CD4-positive, alpha-beta memory T cell (primary cell): ENCODE measurements at regions not wholly inside any gene's neighbourhood (a gene's known extent, or its start where the extent isn't known, plus 50 kb on each side); places are given as distances from the start of the nearest gene placed in this dataset.

Experiments
- CTCF ChIA-PET: fragments of 350-600 bp; sonication (Branson Sonifier 250); formaldehyde crosslinking; loops from one replicate; lab custom pipeline; 2021; ENCODE audit warnings: inconsistent platforms; ENCODE audit not compliant: partially characterized antibody; lab: Charles Lee
- POLR2A ChIA-PET: fragments of 350-600 bp; sonication (Branson Sonifier 250); formaldehyde crosslinking; loops from one replicate; lab custom pipeline; 2021; ENCODE audit not compliant: partially characterized antibody; lab: Charles Lee
- DNase-seq, 5 donors: peaks; one replicate each; pipeline versions ENCODE4 v3.0.0 to v3.0.0-alpha.2; 2020 to 2022; ENCODE audit warnings: mixed read lengths in 1 of 5
- H3K27ac ChIP-seq: one replicate; pipeline ENCODE4 v1.7.0; 2013; ENCODE audit warnings: low read depth, low read length
- H3K27me3 ChIP-seq: 2 replicates; pipeline ENCODE4 v1.7.0; 2013; ENCODE audit warnings: mild to moderate bottlenecking, low read length, moderate library complexity; ENCODE audit not compliant: insufficient read depth
- H3K36me3 ChIP-seq: 2 replicates; pipeline ENCODE4 v1.7.0; 2013; ENCODE audit warnings: mild to moderate bottlenecking, low read length, moderate library complexity; ENCODE audit not compliant: insufficient read depth
- H3K4me1 ChIP-seq: 2 replicates; pipeline ENCODE4 v1.7.0; 2013; ENCODE audit warnings: mild to moderate bottlenecking, low read length, moderate library complexity; ENCODE audit not compliant: insufficient read depth
- H3K4me3 ChIP-seq, 2 donors: one replicate each; pipeline ENCODE4 v1.7.0; 2013; ENCODE audit warnings: low read length in 2 of 2, mild to moderate bottlenecking in 1 of 2
- H3K9me3 ChIP-seq, 2 donors: one replicate each; pipeline ENCODE4 v1.7.0; 2013; ENCODE audit warnings: low read length in 2 of 2, control low read depth in 1 of 2; ENCODE audit not compliant: control insufficient read depth in 1 of 2
- H3K27ac Mint-ChIP-seq, 7 donors: one replicate each; pipeline ENCODE4 v1.8.0; 2020 to 2021; ENCODE audit warnings: mixed read lengths in 7 of 7, mild to moderate bottlenecking in 6 of 7, inconsistent platforms in 3 of 7, moderate library complexity in 3 of 7
- H3K27me3 Mint-ChIP-seq, 2 donors: one replicate each; pipeline ENCODE4 v1.8.0; 2020 to 2021; ENCODE audit warnings: mixed read lengths in 2 of 2
- H3K36me3 Mint-ChIP-seq, 2 donors: one replicate each; pipeline ENCODE4 v1.8.0; 2020 to 2021; ENCODE audit warnings: mixed read lengths in 2 of 2, inconsistent platforms in 1 of 2, mild to moderate bottlenecking in 1 of 2
- H3K4me1 Mint-ChIP-seq, 4 donors: one replicate each; pipeline ENCODE4 v1.8.0; 2020 to 2021; ENCODE audit warnings: mixed read lengths in 4 of 4, mild to moderate bottlenecking in 1 of 4
- H3K4me3 Mint-ChIP-seq, 8 donors: one replicate each; pipeline ENCODE4 v1.8.0; 2020 to 2021; ENCODE audit warnings: mixed read lengths in 8 of 8, mild to moderate bottlenecking in 7 of 8, moderate library complexity in 6 of 8, inconsistent platforms in 3 of 8
- H3K9me3 Mint-ChIP-seq, 8 donors: one replicate each; pipeline ENCODE4 v1.8.0; 2020 to 2021; ENCODE audit warnings: mixed read lengths in 8 of 8, mild to moderate bottlenecking in 5 of 8, inconsistent platforms in 3 of 8, moderate library complexity in 1 of 8
- intact Hi-C: fragments of 100-400 bp; cut with micrococcal nuclease; formaldehyde crosslinking; loops from one replicate; pipeline ENCODE4 v1.15.1; 2023

DNA sequence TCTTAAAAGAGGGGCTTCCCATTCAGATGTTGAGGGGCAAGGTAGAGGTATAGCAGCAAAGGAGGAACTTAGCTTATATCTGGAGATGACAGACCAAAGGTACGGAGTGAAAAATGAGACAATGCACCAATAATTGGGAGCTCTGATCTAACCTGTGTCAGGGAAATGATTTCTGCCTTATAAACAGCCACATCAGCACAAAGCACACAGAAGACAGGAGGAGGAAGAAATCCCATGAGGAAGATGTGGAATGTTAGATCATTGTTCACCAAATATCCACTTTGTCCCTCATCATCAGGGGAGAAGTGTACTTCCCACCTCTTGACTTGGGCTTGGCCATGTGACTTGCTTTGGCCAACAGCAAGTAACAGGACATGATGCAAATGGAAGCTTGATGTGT is 93.7 kb upstream of the WSCD2 start:
- H3K36me3 ChIP-seq, result no peaks in the 10 kb centered on the region
- no peak overlapping the region for H3K27ac ChIP-seq
- H3K27ac Mint-ChIP-seq, result no peak overlapping the region
- H3K4me3 ChIP-seq, result no peak overlapping the region
- no peak for DNase-seq
- no peaks in the 10 kb centered on the region for H3K27me3 ChIP-seq
- H3K4me1 ChIP-seq, result no peaks in the 10 kb centered on the region
- H3K36me3 Mint-ChIP-seq, result no peaks in the 10 kb centered on the region
- no peaks in the 10 kb centered on the region for H3K4me1 Mint-ChIP-seq
- intact Hi-C loops, result no loop called here
- H3K9me3 Mint-ChIP-seq, result peaks cover 0 to 1% (median 0%) of the 10 kb centered on the region in 8 donors
- H3K9me3 ChIP-seq, result no peaks in the 10 kb centered on the region
- peaks cover 4 to 9% of the 10 kb centered on the region in 2 donors for H3K27me3 Mint-ChIP-seq
- ChIA-PET POLR2A (no interaction called here), CTCF (no interaction called here)
- no peak overlapping the region for H3K4me3 Mint-ChIP-seq

GRCh38 chr12:108037960-108038359 is 91.1 kb upstream of the WSCD2 start:
- intact Hi-C loops, result no loop called here
- Mint-ChIP-seq H3K4me3 (no peak overlapping the region), H3K36me3 (no peaks in the 10 kb centered on the region), H3K27me3 (peaks cover 1 to 3% of the 10 kb centered on the region in 2 donors), H3K9me3 (peaks cover 0 to 4% (median 0%) of the 10 kb centered on the region in 8 donors), H3K4me1 (no peaks in the 10 kb centered on the region), H3K27ac (no peak overlapping the region)
- no peaks in the 10 kb centered on the region for H3K36me3 ChIP-seq
- no peak overlapping the region for H3K27ac ChIP-seq
- no peak overlapping the region for H3K4me3 ChIP-seq
- no peak for DNase-seq
- ChIA-PET POLR2A (interaction anchor here (0.5 kb wide), 1 partner anchor 864 kb away, joined by 4 read pairs; no protein-coding TSS in a partner anchor), CTCF (no interaction called here)
- H3K9me3 ChIP-seq, result no peaks in the 10 kb centered on the region
- H3K4me1 ChIP-seq, result no peaks in the 10 kb centered on the region
- H3K27me3 ChIP-seq, result no peaks in the 10 kb centered on the region

DNA sequence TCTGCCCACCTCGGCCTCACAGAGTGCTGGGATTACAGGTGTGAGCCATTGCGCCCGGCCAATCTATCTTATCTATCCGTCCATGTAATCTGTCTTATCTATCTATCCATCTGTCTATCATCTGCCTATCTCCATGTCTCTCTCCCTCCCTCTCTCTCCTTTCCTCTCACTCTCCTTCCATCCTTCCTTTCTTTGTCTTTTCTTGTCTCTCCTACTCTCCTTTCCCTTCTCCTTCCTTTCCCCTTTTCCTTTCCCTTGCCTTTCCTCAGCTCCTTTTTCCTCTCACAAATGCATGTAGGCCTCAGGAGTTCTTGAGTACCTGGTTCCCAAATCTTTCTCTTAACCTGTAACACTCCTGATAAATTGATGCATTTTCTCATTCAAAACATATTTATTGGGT is 89.3 kb upstream of the WSCD2 start:
- H3K27me3 Mint-ChIP-seq, result peaks cover 1 to 3% of the 10 kb centered on the region in 2 donors
- intact Hi-C loops, result no loop called here
- H3K27ac ChIP-seq, result no peak overlapping the region
- H3K27me3 ChIP-seq, result no peaks in the 10 kb centered on the region
- DNase-seq, result no peak
- H3K4me3 ChIP-seq, result no peak overlapping the region
- H3K4me1 ChIP-seq, result no peaks in the 10 kb centered on the region
- no peak overlapping the region for H3K4me3 Mint-ChIP-seq
- H3K9me3 Mint-ChIP-seq, result peaks cover 0 to 4% (median 0%) of the 10 kb centered on the region in 8 donors
- peak overlapping the region in 1 of 7 donors; percentile 49 for H3K27ac Mint-ChIP-seq
- no peaks in the 10 kb centered on the region for H3K36me3 Mint-ChIP-seq
- H3K4me1 Mint-ChIP-seq, result no peaks in the 10 kb centered on the region
- ChIA-PET CTCF (no interaction called here), POLR2A (no interaction called here)
- H3K36me3 ChIP-seq, result no peaks in the 10 kb centered on the region
- no peaks in the 10 kb centered on the region for H3K9me3 ChIP-seq

DNA sequence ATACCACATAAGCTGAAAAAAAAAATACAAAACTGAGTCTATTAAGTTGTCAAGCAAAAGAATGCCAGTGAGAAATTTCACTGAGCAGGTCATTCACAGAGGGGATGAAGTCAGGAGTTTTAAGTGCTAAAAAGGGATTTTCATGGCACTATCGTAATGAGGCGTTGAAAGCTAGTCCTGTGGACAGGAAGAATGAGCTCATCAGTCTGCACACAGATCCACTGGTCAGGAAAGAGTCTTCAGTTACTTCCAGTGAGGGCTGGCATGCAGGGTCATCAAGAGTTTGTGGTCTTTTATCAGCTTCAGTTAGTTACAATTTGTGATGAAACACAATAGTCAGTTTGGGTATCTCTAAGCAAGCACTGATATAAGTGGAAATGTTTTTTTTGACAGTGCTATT is 88.1 kb upstream of the WSCD2 start:
- intact Hi-C loops, result no loop called here
- no peaks in the 10 kb centered on the region for H3K36me3 Mint-ChIP-seq
- H3K27ac ChIP-seq, result no peak overlapping the region
- CTCF ChIA-PET, result no interaction called here
- peaks cover 0 to 5% (median 3%) of the 10 kb centered on the region in 4 donors for H3K4me1 Mint-ChIP-seq
- H3K27ac Mint-ChIP-seq, result no peak overlapping the region
- H3K27me3 ChIP-seq, result no peaks in the 10 kb centered on the region
- no peaks in the 10 kb centered on the region for H3K36me3 ChIP-seq
- H3K4me3 Mint-ChIP-seq, result no peak overlapping the region
- H3K9me3 ChIP-seq, result no peaks in the 10 kb centered on the region
- no peaks in the 10 kb centered on the region for H3K4me1 ChIP-seq
- DNase-seq, result no peak
- POLR2A ChIA-PET, result no interaction called here
- H3K27me3 Mint-ChIP-seq, result peaks cover 1 to 5% of the 10 kb centered on the region in 2 donors
- peaks cover 0 to 4% (median 0%) of the 10 kb centered on the region in 8 donors for H3K9me3 Mint-ChIP-seq
- H3K4me3 ChIP-seq, result no peak overlapping the region

DNA sequence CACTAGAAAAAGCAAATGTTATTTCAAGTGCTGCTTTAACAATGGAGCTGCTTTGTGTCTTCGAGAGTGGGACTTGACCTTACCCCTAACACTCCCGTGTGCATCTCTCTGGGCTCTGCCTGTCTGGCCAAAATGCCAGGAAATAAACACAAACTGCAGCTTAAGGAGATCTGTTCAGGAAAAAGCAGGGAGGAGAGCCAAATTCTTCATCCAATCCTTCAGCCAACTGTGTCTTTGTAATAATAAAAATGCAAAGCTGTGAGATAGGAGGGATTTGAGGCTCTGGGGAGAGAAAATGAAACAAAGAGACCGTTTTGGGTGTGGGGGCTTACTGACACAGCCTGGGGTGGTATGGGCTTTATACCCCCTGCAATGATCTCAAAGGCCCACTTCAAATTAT is 85.8 kb upstream of the WSCD2 start:
- ChIA-PET POLR2A (no interaction called here), CTCF (no interaction called here)
- H3K4me3 ChIP-seq, result no peak overlapping the region
- H3K4me1 Mint-ChIP-seq, result peaks cover 8 to 18% (median 13%) of the 10 kb centered on the region in 4 donors
- H3K4me3 Mint-ChIP-seq, result no peak overlapping the region
- H3K9me3 ChIP-seq, result no peaks in the 10 kb centered on the region
- no peak overlapping the region for H3K27ac Mint-ChIP-seq
- no peaks in the 10 kb centered on the region for H3K36me3 Mint-ChIP-seq
- H3K27ac ChIP-seq, result no peak overlapping the region
- peaks cover 0 to 10% of the 10 kb centered on the region in 2 donors for H3K27me3 Mint-ChIP-seq
- DNase-seq, result no peak
- intact Hi-C loops, result no loop called here
- H3K36me3 ChIP-seq, result no peaks in the 10 kb centered on the region
- H3K9me3 Mint-ChIP-seq, result peaks cover 0 to 4% (median 0%) of the 10 kb centered on the region in 8 donors
- peaks cover 18% of the 10 kb centered on the region for H3K4me1 ChIP-seq
- H3K27me3 ChIP-seq, result no peaks in the 10 kb centered on the region

DNA sequence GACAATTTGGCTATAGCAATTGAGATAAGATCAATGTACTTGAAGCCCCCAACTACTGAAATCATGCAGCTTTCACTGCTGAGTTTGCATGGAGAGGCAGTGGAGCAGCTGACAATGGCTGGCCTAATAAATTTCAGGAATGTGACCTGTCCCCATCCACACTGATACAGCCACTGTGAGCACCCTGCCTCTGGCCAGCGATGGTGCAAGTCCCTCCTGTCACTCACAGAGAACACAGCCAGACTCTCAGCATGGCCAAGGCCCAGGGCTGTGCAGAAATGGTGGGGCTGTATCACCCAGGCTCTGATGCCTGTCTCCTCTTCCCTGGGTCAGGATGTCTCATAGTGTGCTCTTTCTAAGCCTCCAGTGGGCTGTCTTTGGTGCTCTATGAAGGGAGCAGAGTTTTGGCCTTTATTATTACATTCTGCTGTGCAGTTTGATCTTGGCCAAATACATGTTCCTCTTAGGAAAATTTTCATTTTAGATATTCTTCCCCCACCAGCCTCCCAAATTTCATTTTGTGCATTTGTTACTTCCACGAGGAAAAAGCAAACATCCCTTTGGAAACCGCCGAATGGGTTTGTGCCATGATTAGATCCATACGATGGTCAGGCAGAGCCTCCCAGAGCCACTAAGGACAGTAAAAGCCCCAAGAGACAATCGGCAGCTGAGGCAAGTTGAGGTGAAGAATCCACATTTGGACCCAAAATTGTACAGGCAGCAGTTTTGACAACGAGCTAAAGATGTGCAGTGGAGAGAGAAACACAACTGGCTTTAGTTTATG is 85.1 kb upstream of the WSCD2 start:
- Mint-ChIP-seq H3K9me3 (peaks cover 0 to 4% (median 0%) of the 10 kb centered on the region in 8 donors), H3K36me3 (no peaks in the 10 kb centered on the region), H3K27me3 (peaks cover 0 to 10% of the 10 kb centered on the region in 2 donors), H3K4me1 (peaks cover 8 to 18% (median 13%) of the 10 kb centered on the region in 4 donors), H3K4me3 (no peak overlapping the region), H3K27ac (no peak overlapping the region)
- Histone ChIP-seq H3K4me1 (peaks cover 18% of the 10 kb centered on the region), H3K27me3 (no peaks in the 10 kb centered on the region), H3K27ac (no peak overlapping the region), H3K36me3 (no peaks in the 10 kb centered on the region), H3K9me3 (no peaks in the 10 kb centered on the region), H3K4me3 (no peak overlapping the region)
- CTCF ChIA-PET, result no interaction called here
- POLR2A ChIA-PET, result no interaction called here
- no peak for DNase-seq
- intact Hi-C loops, result no loop called here

- H3K4me3 Mint-ChIP-seq, result no peak overlapping the region
- Histone ChIP-seq H3K36me3 (no peaks in the 10 kb centered on the region), H3K27me3 (no peaks in the 10 kb centered on the region), H3K9me3 (no peaks in the 10 kb centered on the region), H3K4me1 (peaks cover 18% of the 10 kb centered on the region), H3K4me3 (no peak overlapping the region), H3K27ac (no peak overlapping the region)
- peaks cover 0 to 8% of the 10 kb centered on the region in 2 donors for H3K27me3 Mint-ChIP-seq
- H3K27ac Mint-ChIP-seq, result no peak overlapping the region
- intact Hi-C loops, result no loop called here
- ChIA-PET CTCF (no interaction called here), POLR2A (no interaction called here)
- H3K4me1 Mint-ChIP-seq, result peaks cover 8 to 18% (median 13%) of the 10 kb centered on the region in 4 donors
- peaks cover 0 to 4% (median 0%) of the 10 kb centered on the region in 8 donors for H3K9me3 Mint-ChIP-seq
- DNase-seq, result no peak
- H3K36me3 Mint-ChIP-seq, result no peaks in the 10 kb centered on the region
Observed at GRCh38 chr12:108046135-108046534, 83.0 kb upstream of the WSCD2 start.
